CD4-positive, alpha-beta T cell treated with Interleukin-6 for 4 hours (primary cell): ENCODE measurements at regions not wholly inside any gene's neighbourhood (a gene's known extent, or its start where the extent isn't known, plus 50 kb on each side); places are given as distances from the start of the nearest gene placed in this dataset.

Source experiments
- DNase-seq: peaks from one replicate; pipeline ENCODE4 v3.0.0-alpha.2; 2020; ENCODE audit warnings: mixed read lengths

DNA sequence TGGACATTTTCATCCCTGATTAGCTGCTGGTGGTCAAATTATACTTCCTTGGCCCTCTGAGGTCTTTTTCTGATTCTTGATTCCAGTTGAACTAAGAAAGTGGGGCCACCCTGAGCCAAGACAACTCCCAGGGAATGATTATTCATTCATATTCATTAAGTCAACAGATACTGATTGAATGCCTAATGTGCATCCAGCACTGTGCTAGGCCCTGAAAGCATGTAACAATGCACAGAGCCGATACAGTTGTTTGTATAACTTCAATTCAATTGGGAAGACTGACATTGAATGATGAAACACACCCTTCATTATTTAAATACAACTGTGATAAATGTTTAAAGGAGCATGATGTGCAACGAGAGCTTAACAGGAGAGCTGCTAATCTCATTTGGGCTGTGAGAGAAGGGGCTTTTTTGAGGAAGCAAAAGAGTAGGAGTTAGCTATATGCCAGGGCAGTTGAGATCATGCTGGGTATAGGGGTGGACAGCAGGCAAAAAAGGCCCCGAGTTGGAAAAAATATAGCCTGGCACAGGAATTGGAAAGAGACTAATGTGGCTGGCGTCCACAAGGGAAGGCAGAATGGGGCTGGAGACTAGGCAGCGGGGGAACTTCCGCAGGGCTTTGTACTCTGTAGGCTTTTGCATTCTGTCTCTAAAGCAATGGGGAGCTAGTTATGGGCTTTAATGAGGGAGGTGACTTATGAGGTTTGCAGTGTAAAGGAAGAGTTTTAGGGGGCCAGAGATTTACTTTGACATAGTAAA lies 57.2 kb upstream of the ACVR1 start:
- no peak for DNase-seq

- no peak for DNase-seq
Observed at GRCh38 chr2:157932480-157933159, 56.5 kb upstream of the ACVR1 start.

- no peak for DNase-seq
Observed at GRCh38 chr2:157931542-157931941, 55.4 kb upstream of the ACVR1 start.

- no peak for DNase-seq
Observed at GRCh38 chr2:157930728-157931127, 54.6 kb upstream of the ACVR1 start.

- DNase-seq = no peak
Observed at GRCh38 chr2:157929871-157930667, 53.9 kb upstream of the ACVR1 start.

GRCh38 chr2:157928372-157928771 lies 52.2 kb upstream of the ACVR1 start:
- no peak for DNase-seq

GRCh38 chr2:157927155-157927554 lies 51.0 kb upstream of the ACVR1 start:
- DNase-seq = no peak
